ENCODE measurements at regions not wholly inside any gene's neighbourhood (a gene's known extent, or its start where the extent isn't known, plus 50 kb on each side); places are given as distances from the start of the nearest gene placed in this dataset.

- no peak for DNase-seq
- no peaks in the 10 kb centered on the region for H3K27me3 Mint-ChIP-seq (ENCODE audit: unreplicated experiment)
- H3K9me3 Mint-ChIP-seq (ENCODE audit: unreplicated experiment) = peaks cover 3% of the 10 kb centered on the region
- no peak for TF ChIP-seq CTCF (IDR thresholded peaks at IDR 0.05; ENCODE audit: partially characterized antibody, unreplicated experiment)
- no peak overlapping the region for H3K4me3 Mint-ChIP-seq (ENCODE audit: unreplicated experiment)
- H3K4me1 Mint-ChIP-seq (ENCODE audit: low read depth, unreplicated experiment) = peaks cover 2% of the 10 kb centered on the region
- no peaks in the 10 kb centered on the region for H3K36me3 Mint-ChIP-seq (ENCODE audit: unreplicated experiment)
- H3K27ac Mint-ChIP-seq (ENCODE audit: unreplicated experiment) = no peak overlapping the region
These were observed 311.7 kb upstream of the NFE2L3 start for GRCh38 chr7:25840209-25840792.

- H3K27me3 Mint-ChIP-seq (ENCODE audit: unreplicated experiment) = no peaks in the 10 kb centered on the region
- no peak overlapping the region for H3K4me3 Mint-ChIP-seq (ENCODE audit: unreplicated experiment)
- no peak for TF ChIP-seq CTCF (IDR thresholded peaks at IDR 0.05; ENCODE audit: partially characterized antibody, unreplicated experiment)
- H3K36me3 Mint-ChIP-seq (ENCODE audit: unreplicated experiment) = no peaks in the 10 kb centered on the region
- no peak for DNase-seq
- H3K4me1 Mint-ChIP-seq (ENCODE audit: low read depth, unreplicated experiment) = peaks cover 2% of the 10 kb centered on the region
- no peak overlapping the region for H3K27ac Mint-ChIP-seq (ENCODE audit: unreplicated experiment)
- H3K9me3 Mint-ChIP-seq (ENCODE audit: unreplicated experiment) = peaks cover 3% of the 10 kb centered on the region
These were observed 310.4 kb upstream of the NFE2L3 start for GRCh38 chr7:25841575-25841974.

- Mint-ChIP-seq H3K27ac (ENCODE audit: unreplicated experiment) (no peak overlapping the region), H3K9me3 (ENCODE audit: unreplicated experiment) (peaks cover 3% of the 10 kb centered on the region), H3K27me3 (ENCODE audit: unreplicated experiment) (no peaks in the 10 kb centered on the region), H3K4me3 (ENCODE audit: unreplicated experiment) (no peak overlapping the region), H3K36me3 (ENCODE audit: unreplicated experiment) (no peaks in the 10 kb centered on the region), H3K4me1 (ENCODE audit: low read depth, unreplicated experiment) (peaks cover 2% of the 10 kb centered on the region)
- TF ChIP-seq CTCF (IDR thresholded peaks at IDR 0.05; ENCODE audit: partially characterized antibody, unreplicated experiment) = no peak
- no peak for DNase-seq
These were observed 309.7 kb upstream of the NFE2L3 start for GRCh38 chr7:25842201-25842733.

- DNase-seq = no peak
- Mint-ChIP-seq H3K27me3 (ENCODE audit: unreplicated experiment) (no peaks in the 10 kb centered on the region), H3K4me3 (ENCODE audit: unreplicated experiment) (no peak overlapping the region), H3K9me3 (ENCODE audit: unreplicated experiment) (peaks cover 1% of the 10 kb centered on the region), H3K4me1 (ENCODE audit: low read depth, unreplicated experiment) (peaks cover 2% of the 10 kb centered on the region), H3K27ac (ENCODE audit: unreplicated experiment) (no peak overlapping the region), H3K36me3 (ENCODE audit: unreplicated experiment) (no peaks in the 10 kb centered on the region)
- TF ChIP-seq CTCF (IDR thresholded peaks at IDR 0.05; ENCODE audit: partially characterized antibody, unreplicated experiment) = no peak
These were observed 308.5 kb upstream of the NFE2L3 start for GRCh38 chr7:25843467-25843866.

GRCh38 chr7:25844102-25844870, 307.7 kb upstream of the NFE2L3 start:
- H3K4me1 Mint-ChIP-seq (ENCODE audit: low read depth, unreplicated experiment) = peaks cover 4% of the 10 kb centered on the region
- no peak overlapping the region for H3K27ac Mint-ChIP-seq (ENCODE audit: unreplicated experiment)
- no peaks in the 10 kb centered on the region for H3K27me3 Mint-ChIP-seq (ENCODE audit: unreplicated experiment)
- no peak overlapping the region for H3K4me3 Mint-ChIP-seq (ENCODE audit: unreplicated experiment)
- DNase-seq = no peak
- TF ChIP-seq CTCF (IDR thresholded peaks at IDR 0.05; ENCODE audit: partially characterized antibody, unreplicated experiment) = no peak
- H3K9me3 Mint-ChIP-seq (ENCODE audit: unreplicated experiment) = peaks cover 1% of the 10 kb centered on the region
- no peaks in the 10 kb centered on the region for H3K36me3 Mint-ChIP-seq (ENCODE audit: unreplicated experiment)

Measured in glutamatergic neuron (in vitro differentiated cells).